ENCODE measurements at regions not wholly inside any gene's neighbourhood (a gene's known extent, or its start where the extent isn't known, plus 50 kb on each side); places are given as distances from the start of the nearest gene placed in this dataset.

- no peak overlapping the region for H2AFZ ChIP-seq (ENCODE audit: low read depth, low read length)
- no peak overlapping the region for H3K27ac Mint-ChIP-seq (ENCODE audit: unreplicated experiment)
- no peak for FAIRE-seq
- H3K9me3 Mint-ChIP-seq (ENCODE audit: unreplicated experiment): peaks cover 10% of the 10 kb centered on the region
- no peak overlapping the region for H3K9ac ChIP-seq (ENCODE audit: low read length)
- no peak overlapping the region for H3K4me3 Mint-ChIP-seq (ENCODE audit: unreplicated experiment)
- H3K36me3 Mint-ChIP-seq (ENCODE audit: low read depth, unreplicated experiment): no peaks in the 10 kb centered on the region
- no peaks in the 10 kb centered on the region for H3K27me3 Mint-ChIP-seq (ENCODE audit: low read depth, unreplicated experiment)
- H3K79me2 ChIP-seq (ENCODE audit: insufficient read depth, low read length): no peaks in the 10 kb centered on the region
- no peaks in the 10 kb centered on the region for H3K9me3 ChIP-seq (ENCODE audit: insufficient read depth, low read depth, low read length)
- H3K4me2 ChIP-seq (ENCODE audit: low read length): no peak overlapping the region
- TF ChIP-seq EZH2 (IDR thresholded peaks at IDR 0.05; ENCODE audit: insufficient read depth, low read length) (no peak), CTCF (IDR thresholded peaks at IDR 0.05; ENCODE audit: insufficient read depth, low read depth, low read length) (peak; percentile 79)
- no peaks in the 10 kb centered on the region for H3K27me3 ChIP-seq (ENCODE audit: insufficient read depth, low read length)
- no peaks in the 10 kb centered on the region for H3K36me3 ChIP-seq (ENCODE audit: insufficient read depth, low read length)
- H3K27ac ChIP-seq (ENCODE audit: low read depth, low read length): no peak overlapping the region
- no peaks in the 10 kb centered on the region for H3K4me1 ChIP-seq (ENCODE audit: insufficient read depth, low read length)
- no peaks in the 10 kb centered on the region for H3K4me1 Mint-ChIP-seq (ENCODE audit: low read depth, unreplicated experiment)
- peak; percentile 16 for DNase-seq (ENCODE audit: low read depth)
- no peak overlapping the region for H3K4me3 ChIP-seq (ENCODE audit: insufficient read depth, low read depth, low read length)
- H4K20me1 ChIP-seq (ENCODE audit: insufficient read depth, low read length): no peaks in the 10 kb centered on the region
These were observed 96.3 kb upstream of the TMPRSS15 start for GRCh38 chr21:18499761-18500376.

GRCh38 chr21:18518054-18518481, 114.5 kb upstream of the TMPRSS15 start:
- Mint-ChIP-seq H3K4me3 (ENCODE audit: unreplicated experiment) (no peak overlapping the region), H3K9me3 (ENCODE audit: unreplicated experiment) (no peaks in the 10 kb centered on the region), H3K27ac (ENCODE audit: unreplicated experiment) (no peak overlapping the region), H3K27me3 (ENCODE audit: low read depth, unreplicated experiment) (no peaks in the 10 kb centered on the region), H3K36me3 (ENCODE audit: low read depth, unreplicated experiment) (no peaks in the 10 kb centered on the region), H3K4me1 (ENCODE audit: low read depth, unreplicated experiment) (peaks cover 10% of the 10 kb centered on the region)
- Histone ChIP-seq H3K9me3 (ENCODE audit: insufficient read depth, low read depth, low read length) (no peaks in the 10 kb centered on the region), H3K27me3 (ENCODE audit: insufficient read depth, low read length) (no peaks in the 10 kb centered on the region), H3K4me3 (ENCODE audit: insufficient read depth, low read depth, low read length) (no peak overlapping the region), H2AFZ (ENCODE audit: low read depth, low read length) (peak overlapping the region; percentile 53), H3K4me2 (ENCODE audit: low read length) (peak overlapping the region; percentile 42), H3K36me3 (ENCODE audit: insufficient read depth, low read length) (no peaks in the 10 kb centered on the region), H3K79me2 (ENCODE audit: insufficient read depth, low read length) (no peaks in the 10 kb centered on the region), H3K9ac (ENCODE audit: low read length) (no peak overlapping the region), H4K20me1 (ENCODE audit: insufficient read depth, low read length) (no peaks in the 10 kb centered on the region), H3K27ac (ENCODE audit: low read depth, low read length) (no peak overlapping the region), H3K4me1 (ENCODE audit: insufficient read depth, low read length) (peaks cover 5% of the 10 kb centered on the region)
- FAIRE-seq (no peak), DNase-seq (ENCODE audit: low read depth) (no peak)
- TF ChIP-seq EZH2 (IDR thresholded peaks at IDR 0.05; ENCODE audit: insufficient read depth, low read length) (no peak), CTCF (IDR thresholded peaks at IDR 0.05; ENCODE audit: insufficient read depth, low read depth, low read length) (no peak)

- FAIRE-seq (no peak), DNase-seq (ENCODE audit: low read depth) (no peak)
- no peak overlapping the region for H3K27ac Mint-ChIP-seq (ENCODE audit: unreplicated experiment)
- H3K4me1 Mint-ChIP-seq (ENCODE audit: low read depth, unreplicated experiment): peaks cover 13% of the 10 kb centered on the region
- Histone ChIP-seq H4K20me1 (ENCODE audit: insufficient read depth, low read length) (no peaks in the 10 kb centered on the region), H3K27me3 (ENCODE audit: insufficient read depth, low read length) (no peaks in the 10 kb centered on the region), H2AFZ (ENCODE audit: low read depth, low read length) (no peak overlapping the region), H3K27ac (ENCODE audit: low read depth, low read length) (no peak overlapping the region), H3K4me2 (ENCODE audit: low read length) (no peak overlapping the region), H3K9me3 (ENCODE audit: insufficient read depth, low read depth, low read length) (no peaks in the 10 kb centered on the region), H3K4me3 (ENCODE audit: insufficient read depth, low read depth, low read length) (no peak overlapping the region), H3K79me2 (ENCODE audit: insufficient read depth, low read length) (no peaks in the 10 kb centered on the region), H3K4me1 (ENCODE audit: insufficient read depth, low read length) (peaks cover 5% of the 10 kb centered on the region), H3K36me3 (ENCODE audit: insufficient read depth, low read length) (no peaks in the 10 kb centered on the region), H3K9ac (ENCODE audit: low read length) (no peak overlapping the region)
- H3K9me3 Mint-ChIP-seq (ENCODE audit: unreplicated experiment): no peaks in the 10 kb centered on the region
- no peaks in the 10 kb centered on the region for H3K36me3 Mint-ChIP-seq (ENCODE audit: low read depth, unreplicated experiment)
- TF ChIP-seq EZH2 (IDR thresholded peaks at IDR 0.05; ENCODE audit: insufficient read depth, low read length) (no peak), CTCF (IDR thresholded peaks at IDR 0.05; ENCODE audit: insufficient read depth, low read depth, low read length) (no peak)
- no peaks in the 10 kb centered on the region for H3K27me3 Mint-ChIP-seq (ENCODE audit: low read depth, unreplicated experiment)
- no peak overlapping the region for H3K4me3 Mint-ChIP-seq (ENCODE audit: unreplicated experiment)
These were observed 117.6 kb upstream of the TMPRSS15 start for GRCh38 chr21:18521204-18521603.

Data from astrocyte (in vitro differentiated cells and primary cell).